Suprapubic skin (tissue), 3 donors: ENCODE measurements at regions not wholly inside any gene's neighbourhood (a gene's known extent, or its start where the extent isn't known, plus 50 kb on each side); places are given as distances from the start of the nearest gene placed in this dataset.
"Not testable (repeated sequence)": the region's sequence is repeated elsewhere in the genome, so short reads cannot be mapped to it uniquely, and the experiment has no call there.

Experiments used
- CTCF ChIP-seq, 2 donors: fragments of 200-600 bp in 1 of 2; fragments of 450-650 bp in 1 of 2; sonication (generic) in 1 of 2; IDR thresholded peaks; one replicate each; pipeline ENCODE4 v1.5.1; 2016 to 2019; ENCODE audit warnings: antibody characterized with exemption in 2 of 2, mild to moderate bottlenecking in 1 of 2, moderate library complexity in 1 of 2
- EP300 ChIP-seq: sonication (generic); formaldehyde crosslinking; IDR thresholded peaks from one replicate; pipeline ENCODE4 v1.6.1; 2017; ENCODE audit warnings: antibody characterized with exemption

- not testable (repeated sequence) for TF ChIP-seq CTCF (IDR thresholded peaks at IDR 0.05); EP300
Observed at GRCh38 chr7:149650190-149650589, 123.2 kb downstream of the ZNF467 start.
